ENCODE measurements at regions not wholly inside any gene's neighbourhood (a gene's known extent, or its start where the extent isn't known, plus 50 kb on each side); places are given as distances from the start of the nearest gene placed in this dataset.

DNA sequence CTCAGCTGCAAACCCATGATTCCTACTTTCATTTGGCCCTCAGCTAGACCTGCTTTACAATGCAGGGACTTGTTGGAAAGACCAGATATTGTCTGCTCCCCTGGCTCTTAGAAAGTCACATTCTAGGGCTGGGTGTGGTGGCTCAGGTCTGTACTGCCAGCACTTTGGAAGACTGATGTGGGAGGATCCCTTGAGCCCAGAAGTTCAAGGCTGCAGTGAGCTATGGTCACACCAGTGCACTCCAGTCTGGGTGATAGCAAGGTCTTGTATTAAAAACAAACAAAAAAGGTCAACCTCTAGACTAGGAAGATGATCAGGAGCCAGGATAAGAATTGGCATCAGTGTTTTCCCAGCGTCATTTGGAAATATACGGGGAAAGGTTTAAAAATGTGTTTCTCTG is 145.8 kb downstream of the PALM2AKAP2 start:
- TF ChIP-seq, protein P1, sequence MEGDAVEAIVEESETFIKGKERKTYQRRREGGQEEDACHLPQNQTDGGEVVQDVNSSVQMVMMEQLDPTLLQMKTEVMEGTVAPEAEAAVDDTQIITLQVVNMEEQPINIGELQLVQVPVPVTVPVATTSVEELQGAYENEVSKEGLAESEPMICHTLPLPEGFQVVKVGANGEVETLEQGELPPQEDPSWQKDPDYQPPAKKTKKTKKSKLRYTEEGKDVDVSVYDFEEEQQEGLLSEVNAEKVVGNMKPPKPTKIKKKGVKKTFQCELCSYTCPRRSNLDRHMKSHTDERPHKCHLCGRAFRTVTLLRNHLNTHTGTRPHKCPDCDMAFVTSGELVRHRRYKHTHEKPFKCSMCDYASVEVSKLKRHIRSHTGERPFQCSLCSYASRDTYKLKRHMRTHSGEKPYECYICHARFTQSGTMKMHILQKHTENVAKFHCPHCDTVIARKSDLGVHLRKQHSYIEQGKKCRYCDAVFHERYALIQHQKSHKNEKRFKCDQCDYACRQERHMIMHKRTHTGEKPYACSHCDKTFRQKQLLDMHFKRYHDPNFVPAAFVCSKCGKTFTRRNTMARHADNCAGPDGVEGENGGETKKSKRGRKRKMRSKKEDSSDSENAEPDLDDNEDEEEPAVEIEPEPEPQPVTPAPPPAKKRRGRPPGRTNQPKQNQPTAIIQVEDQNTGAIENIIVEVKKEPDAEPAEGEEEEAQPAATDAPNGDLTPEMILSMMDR (IDR thresholded peaks at IDR 0.05), result no peak
- Histone ChIP-seq H3K27ac (ENCODE audit: low read depth in 1 of 2, low read length in 2 of 2) (no peak overlapping the region), H3K9me3 (ENCODE audit: control insufficient read depth in 1 of 2, insufficient read depth in 1 of 2, low read length in 2 of 2) (no peaks in the 10 kb centered on the region), H3K4me3 (ENCODE audit: low read length) (no peak overlapping the region), H3K36me3 (ENCODE audit: insufficient read depth, low read length) (no peaks in the 10 kb centered on the region), H3K27me3 (ENCODE audit: control insufficient read depth in 1 of 2, insufficient read depth in 2 of 2, low read length in 2 of 2) (no peaks in the 10 kb centered on the region), H3K4me1 (ENCODE audit: insufficient read depth, low read length) (no peaks in the 10 kb centered on the region)
- CTCF ChIA-PET, result no interaction called here
- no peak overlapping the region for H3K27ac Mint-ChIP-seq
- no peak for DNase-seq
- intact Hi-C loops (cut with DNase I, micrococcal nuclease), result no loop called here
- POLR2A ChIA-PET, result no interaction called here
- ATAC-seq (ENCODE audit: poor library complexity), result no peak
- H3K4me1 Mint-ChIP-seq (ENCODE audit: low read depth), result no peaks in the 10 kb centered on the region
- H3K9me3 Mint-ChIP-seq, result no peaks in the 10 kb centered on the region
- H3K27me3 Mint-ChIP-seq, result no peaks in the 10 kb centered on the region
- H3K36me3 Mint-ChIP-seq (ENCODE audit: low read depth), result no peaks in the 10 kb centered on the region
- no peak overlapping the region for H3K4me3 Mint-ChIP-seq

DNA sequence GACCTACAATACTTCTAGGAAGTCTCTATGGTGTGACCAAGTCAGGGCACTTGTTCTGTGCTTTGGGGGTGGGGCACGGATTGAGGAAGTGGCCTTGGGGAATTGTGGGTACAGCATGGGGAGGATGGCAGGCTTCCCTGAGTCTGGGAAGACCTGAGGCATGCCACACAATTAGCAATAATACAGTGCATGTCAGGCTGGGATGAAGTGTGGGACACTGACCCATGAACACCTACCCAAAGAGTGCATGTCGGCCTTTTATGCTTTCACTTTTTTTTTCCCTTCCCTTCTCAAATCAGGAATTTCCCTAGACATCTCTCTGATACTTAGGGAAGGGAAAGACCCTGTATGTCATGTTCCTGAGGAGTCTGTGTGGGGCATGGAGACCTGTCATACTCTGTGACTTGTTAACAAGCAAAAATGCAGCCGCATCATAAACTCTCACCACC is 146.4 kb downstream of the PALM2AKAP2 start:
- H3K4me1 ChIP-seq (ENCODE audit: insufficient read depth, low read length), result no peaks in the 10 kb centered on the region
- no peaks in the 10 kb centered on the region for H3K9me3 ChIP-seq (ENCODE audit: control insufficient read depth in 1 of 2, insufficient read depth in 1 of 2, low read length in 2 of 2)
- H3K27me3 Mint-ChIP-seq, result no peaks in the 10 kb centered on the region
- ChIA-PET CTCF (no interaction called here), POLR2A (no interaction called here)
- H3K4me3 ChIP-seq (ENCODE audit: low read length), result no peak overlapping the region
- no peak overlapping the region for H3K4me3 Mint-ChIP-seq
- TF ChIP-seq, protein P1 (IDR thresholded peaks at IDR 0.05), result no peak
- no peaks in the 10 kb centered on the region for H3K36me3 Mint-ChIP-seq (ENCODE audit: low read depth)
- ATAC-seq (ENCODE audit: poor library complexity) (no peak), DNase-seq (peak in 1 of 14 experiments; percentile 15)
- H3K4me1 Mint-ChIP-seq (ENCODE audit: low read depth), result no peaks in the 10 kb centered on the region
- no peaks in the 10 kb centered on the region for H3K27me3 ChIP-seq (ENCODE audit: control insufficient read depth in 1 of 2, insufficient read depth in 2 of 2, low read length in 2 of 2)
- H3K36me3 ChIP-seq (ENCODE audit: insufficient read depth, low read length), result no peaks in the 10 kb centered on the region
- H3K9me3 Mint-ChIP-seq, result no peaks in the 10 kb centered on the region
- no peak overlapping the region for H3K27ac Mint-ChIP-seq
- intact Hi-C loops (cut with DNase I, micrococcal nuclease), result no loop called here
- no peak overlapping the region for H3K27ac ChIP-seq (ENCODE audit: low read depth in 1 of 2, low read length in 2 of 2)

DNA sequence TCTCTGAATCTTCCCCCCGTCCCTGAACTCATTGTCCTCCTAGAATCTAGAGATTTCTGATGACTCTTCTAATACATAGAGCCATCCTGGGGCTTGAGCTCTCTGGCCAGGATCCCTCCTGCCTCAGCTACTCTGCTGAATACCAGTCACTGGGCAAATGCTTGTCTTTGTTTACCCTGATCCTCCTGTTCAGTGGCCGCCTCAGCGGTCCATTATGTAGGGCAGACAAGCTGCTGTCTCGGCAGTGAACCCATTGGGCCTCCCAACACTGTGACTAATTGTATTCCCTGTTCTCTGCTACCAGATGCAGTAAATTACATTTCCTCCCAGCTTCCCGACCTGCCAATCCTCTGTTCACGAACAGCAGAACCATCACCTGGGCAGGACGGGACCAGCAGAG is 151.6 kb downstream of the PALM2AKAP2 start:
- ATAC-seq (ENCODE audit: poor library complexity), result no peak
- Mint-ChIP-seq H3K27me3 (no peaks in the 10 kb centered on the region), H3K9me3 (no peaks in the 10 kb centered on the region), H3K36me3 (ENCODE audit: low read depth) (no peaks in the 10 kb centered on the region), H3K4me1 (ENCODE audit: low read depth) (peaks cover 14% of the 10 kb centered on the region), H3K4me3 (no peak overlapping the region), H3K27ac (no peak overlapping the region)
- H3K27ac ChIP-seq (ENCODE audit: low read depth in 1 of 2, low read length in 2 of 2), result no peak overlapping the region
- ChIA-PET POLR2A (no interaction called here), CTCF (no interaction called here)
- H3K4me3 ChIP-seq (ENCODE audit: low read length), result no peak overlapping the region
- TF ChIP-seq, protein P1 (IDR thresholded peaks at IDR 0.05), result no peak
- no peak for DNase-seq
- H3K36me3 ChIP-seq (ENCODE audit: insufficient read depth, low read length), result no peaks in the 10 kb centered on the region
- H3K9me3 ChIP-seq (ENCODE audit: control insufficient read depth in 1 of 2, insufficient read depth in 1 of 2, low read length in 2 of 2), result no peaks in the 10 kb centered on the region
- intact Hi-C loops (cut with DNase I, micrococcal nuclease), result no loop called here
- H3K4me1 ChIP-seq (ENCODE audit: insufficient read depth, low read length), result no peaks in the 10 kb centered on the region
- H3K27me3 ChIP-seq (ENCODE audit: control insufficient read depth in 1 of 2, insufficient read depth in 2 of 2, low read length in 2 of 2), result no peaks in the 10 kb centered on the region
